HepG2 (cell line): ENCODE measurements at regions not wholly inside any gene's neighbourhood (a gene's known extent, or its start where the extent isn't known, plus 50 kb on each side); places are given as distances from the start of the nearest gene placed in this dataset.
A peak's percentile ranks its signal among the peaks of the same experiment; 100 is the strongest.

Experiments used
- CHCHD3 ChIP-seq: sonication (generic); formaldehyde crosslinking; IDR thresholded peaks from 2 replicates; pipeline ENCODE4 v1.8.0; 2022; ENCODE audit warnings: mild to moderate bottlenecking, missing genetic modification reagents, moderate library complexity
- DMAP1 ChIP-seq: IDR thresholded peaks from 2 replicates; pipeline ENCODE4 v1.6.1; 2016
- GPN1 ChIP-seq: sonication (generic); formaldehyde crosslinking; IDR thresholded peaks from 2 replicates; pipeline ENCODE4 v1.5.1; 2020; ENCODE audit warnings: missing genetic modification reagents, borderline replicate concordance
- KAT8 ChIP-seq: IDR thresholded peaks from 2 replicates; pipeline ENCODE4 v1.6.1; 2016; ENCODE audit warnings: missing genetic modification reagents, missing compliant biosample characterization
- KLF12 ChIP-seq: sonication (generic); formaldehyde crosslinking; IDR thresholded peaks from 2 replicates; pipeline ENCODE4 v1.4.0; 2020; ENCODE audit warnings: missing genetic modification reagents, borderline replicate concordance
- NCOA1 ChIP-seq: sonication (generic); formaldehyde crosslinking; IDR thresholded peaks from 2 replicates; pipeline ENCODE4 v1.9.0; 2021; ENCODE audit warnings: missing genetic modification reagents
- NFYC ChIP-seq: IDR thresholded peaks from 2 replicates; pipeline ENCODE4 v1.6.1; 2016; ENCODE audit warnings: missing genetic modification reagents, missing compliant biosample characterization
- PHF5A ChIP-seq: IDR thresholded peaks from one replicate; pipeline ENCODE4 v1.6.1; 2018; ENCODE audit warnings: low read depth, missing genetic modification reagents; ENCODE audit not compliant: unreplicated experiment
- POGZ ChIP-seq: sonication (generic); formaldehyde crosslinking; IDR thresholded peaks from 2 replicates; pipeline ENCODE4 v1.4.0; 2020; ENCODE audit warnings: mild to moderate bottlenecking, missing genetic modification reagents
- TCF12 ChIP-seq, 2 experiments: fragments of 450-650 bp in 1 of 2; sonication (generic) in 1 of 2; formaldehyde crosslinking in 1 of 2; IDR thresholded peaks; 2 replicates each; pipeline versions ENCODE4 v1.6.1 to v1.8.0; 2017 to 2022; ENCODE audit warnings: antibody characterized with exemption in 1 of 2, mild to moderate bottlenecking in 1 of 2, missing genetic modification reagents in 1 of 2, moderate library complexity in 1 of 2
- TRIM24 ChIP-seq: sonication (generic); formaldehyde crosslinking; IDR thresholded peaks from 2 replicates; pipeline ENCODE4 v1.8.0; 2022; ENCODE audit warnings: mild to moderate bottlenecking, missing genetic modification reagents
- ZBTB38 ChIP-seq: sonication (generic); formaldehyde crosslinking; IDR thresholded peaks from 2 replicates; pipeline ENCODE4 v1.5.1; 2020; ENCODE audit warnings: mild to moderate bottlenecking, missing genetic modification reagents
- ZBTB7B ChIP-seq: sonication (generic); formaldehyde crosslinking; IDR thresholded peaks from 2 replicates; pipeline ENCODE4 v1.4.0; 2020; ENCODE audit warnings: missing genetic modification reagents
- ZFP90 ChIP-seq: sonication (generic); formaldehyde crosslinking; IDR thresholded peaks from 2 replicates; pipeline ENCODE4 v1.8.0; 2022; ENCODE audit warnings: missing genetic modification reagents, mild to moderate bottlenecking, inconsistent platforms, borderline replicate concordance
- ZNF264 ChIP-seq: sonication (generic); formaldehyde crosslinking; IDR thresholded peaks from 2 replicates; pipeline ENCODE4 v1.4.0; 2020; ENCODE audit warnings: missing genetic modification reagents
- ZNF350 ChIP-seq: sonication (generic); formaldehyde crosslinking; IDR thresholded peaks from 2 replicates; pipeline ENCODE4 v1.4.0; 2020; ENCODE audit warnings: mild to moderate bottlenecking, low read depth, missing genetic modification reagents, borderline replicate concordance
- ZNF451 ChIP-seq: sonication (generic); formaldehyde crosslinking; IDR thresholded peaks from 2 replicates; pipeline ENCODE4 v1.5.0; 2020; ENCODE audit warnings: mild to moderate bottlenecking, missing genetic modification reagents
- ZNF766 ChIP-seq: sonication (generic); formaldehyde crosslinking; IDR thresholded peaks from 2 replicates; pipeline ENCODE4 v1.5.0; 2020; ENCODE audit warnings: missing genetic modification reagents, borderline replicate concordance
- TF ChIP-seq, protein P1 (sequence below): IDR thresholded peaks from 2 replicates; pipeline ENCODE4 v1.6.1; 2016; ENCODE audit warnings: mild to moderate bottlenecking, missing biosample characterization, missing genetic modification reagents
- TF ChIP-seq, protein P2 (sequence below): sonication (generic); formaldehyde crosslinking; IDR thresholded peaks from 2 replicates; pipeline ENCODE4 v1.4.0; 2020; ENCODE audit warnings: missing genetic modification reagents
- TF ChIP-seq, protein P3 (sequence below): sonication (generic); formaldehyde crosslinking; IDR thresholded peaks from 2 replicates; pipeline ENCODE4 v1.4.0; 2020; ENCODE audit warnings: missing genetic modification reagents
- TF ChIP-seq, protein P4 (sequence below): IDR thresholded peaks from 2 replicates; pipeline ENCODE4 v1.6.1; 2016
- TF ChIP-seq, protein P5 (sequence below): sonication (generic); formaldehyde crosslinking; IDR thresholded peaks from 2 replicates; pipeline ENCODE4 v1.5.1; 2020; ENCODE audit warnings: mild to moderate bottlenecking, missing genetic modification reagents, moderate library complexity

DNA sequence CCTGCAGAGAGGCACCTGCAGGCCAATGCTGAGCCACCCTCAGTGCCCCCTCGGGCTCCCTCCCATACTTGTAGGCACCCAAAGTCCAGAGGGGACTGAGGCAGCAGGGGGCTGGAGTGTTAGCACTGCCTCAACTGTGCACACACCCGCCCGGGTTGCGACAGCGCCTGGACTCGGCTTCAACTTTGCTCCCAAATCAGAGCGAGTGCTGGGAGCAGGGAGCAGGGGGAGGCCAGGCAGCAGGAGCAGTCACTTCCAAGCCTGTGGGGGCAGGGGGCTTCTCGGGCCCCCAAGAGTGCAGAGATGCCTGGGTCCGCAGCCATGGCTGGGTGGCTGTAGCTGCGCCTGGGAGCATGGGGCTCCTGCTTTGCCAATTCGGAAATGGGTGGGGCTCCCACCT lies 79.5 kb downstream of the DISP1 start (continued):
- TF ChIP-seq ZNF350 (no peak), ZBTB38 (CRISPR knock-in tag) (no peak), ZNF451 (no peak), ZNF264 (CRISPR knock-in tag) (no peak), NCOA1 (CRISPR knock-in tag) (no peak), ZNF766 (CRISPR knock-in tag) (no peak), ZFP90 (no peak), GPN1 (CRISPR knock-in tag) (no peak), NFYC (CRISPR knock-in tag) (no peak), DMAP1 (no peak), TCF12 (IDR thresholded peaks at IDR 0.05) (no peak), TCF12 (CRISPR knock-in tag; IDR thresholded peaks at IDR 0.05) (no peak), POGZ (CRISPR knock-in tag) (0 out of 2 replicates have a peak, but pooled peaks have one; percentile 33), PHF5A (CRISPR knock-in tag) (no peak), CHCHD3 (CRISPR knock-in tag) (no peak), TRIM24 (CRISPR knock-in tag) (no peak), KAT8 (CRISPR knock-in tag) (no peak), ZBTB7B (CRISPR knock-in tag) (0 out of 2 replicates have a peak, but pooled peaks have one; percentile 36), KLF12 (no peak)
- TF ChIP-seq, protein P1, sequence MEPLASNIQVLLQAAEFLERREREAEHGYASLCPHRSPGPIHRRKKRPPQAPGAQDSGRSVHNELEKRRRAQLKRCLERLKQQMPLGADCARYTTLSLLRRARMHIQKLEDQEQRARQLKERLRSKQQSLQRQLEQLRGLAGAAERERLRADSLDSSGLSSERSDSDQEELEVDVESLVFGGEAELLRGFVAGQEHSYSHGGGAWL (CRISPR knock-in tag), result no peak
- TF ChIP-seq, protein P2, sequence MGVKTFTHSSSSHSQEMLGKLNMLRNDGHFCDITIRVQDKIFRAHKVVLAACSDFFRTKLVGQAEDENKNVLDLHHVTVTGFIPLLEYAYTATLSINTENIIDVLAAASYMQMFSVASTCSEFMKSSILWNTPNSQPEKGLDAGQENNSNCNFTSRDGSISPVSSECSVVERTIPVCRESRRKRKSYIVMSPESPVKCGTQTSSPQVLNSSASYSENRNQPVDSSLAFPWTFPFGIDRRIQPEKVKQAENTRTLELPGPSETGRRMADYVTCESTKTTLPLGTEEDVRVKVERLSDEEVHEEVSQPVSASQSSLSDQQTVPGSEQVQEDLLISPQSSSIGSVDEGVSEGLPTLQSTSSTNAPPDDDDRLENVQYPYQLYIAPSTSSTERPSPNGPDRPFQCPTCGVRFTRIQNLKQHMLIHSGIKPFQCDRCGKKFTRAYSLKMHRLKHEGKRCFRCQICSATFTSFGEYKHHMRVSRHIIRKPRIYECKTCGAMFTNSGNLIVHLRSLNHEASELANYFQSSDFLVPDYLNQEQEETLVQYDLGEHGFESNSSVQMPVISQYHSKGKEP (CRISPR knock-in tag), result no peak
- TF ChIP-seq, protein P3, sequence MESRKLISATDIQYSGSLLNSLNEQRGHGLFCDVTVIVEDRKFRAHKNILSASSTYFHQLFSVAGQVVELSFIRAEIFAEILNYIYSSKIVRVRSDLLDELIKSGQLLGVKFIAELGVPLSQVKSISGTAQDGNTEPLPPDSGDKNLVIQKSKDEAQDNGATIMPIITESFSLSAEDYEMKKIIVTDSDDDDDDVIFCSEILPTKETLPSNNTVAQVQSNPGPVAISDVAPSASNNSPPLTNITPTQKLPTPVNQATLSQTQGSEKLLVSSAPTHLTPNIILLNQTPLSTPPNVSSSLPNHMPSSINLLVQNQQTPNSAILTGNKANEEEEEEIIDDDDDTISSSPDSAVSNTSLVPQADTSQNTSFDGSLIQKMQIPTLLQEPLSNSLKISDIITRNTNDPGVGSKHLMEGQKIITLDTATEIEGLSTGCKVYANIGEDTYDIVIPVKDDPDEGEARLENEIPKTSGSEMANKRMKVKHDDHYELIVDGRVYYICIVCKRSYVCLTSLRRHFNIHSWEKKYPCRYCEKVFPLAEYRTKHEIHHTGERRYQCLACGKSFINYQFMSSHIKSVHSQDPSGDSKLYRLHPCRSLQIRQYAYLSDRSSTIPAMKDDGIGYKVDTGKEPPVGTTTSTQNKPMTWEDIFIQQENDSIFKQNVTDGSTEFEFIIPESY (CRISPR knock-in tag), result peak; percentile 66
- TF ChIP-seq, protein P4, sequence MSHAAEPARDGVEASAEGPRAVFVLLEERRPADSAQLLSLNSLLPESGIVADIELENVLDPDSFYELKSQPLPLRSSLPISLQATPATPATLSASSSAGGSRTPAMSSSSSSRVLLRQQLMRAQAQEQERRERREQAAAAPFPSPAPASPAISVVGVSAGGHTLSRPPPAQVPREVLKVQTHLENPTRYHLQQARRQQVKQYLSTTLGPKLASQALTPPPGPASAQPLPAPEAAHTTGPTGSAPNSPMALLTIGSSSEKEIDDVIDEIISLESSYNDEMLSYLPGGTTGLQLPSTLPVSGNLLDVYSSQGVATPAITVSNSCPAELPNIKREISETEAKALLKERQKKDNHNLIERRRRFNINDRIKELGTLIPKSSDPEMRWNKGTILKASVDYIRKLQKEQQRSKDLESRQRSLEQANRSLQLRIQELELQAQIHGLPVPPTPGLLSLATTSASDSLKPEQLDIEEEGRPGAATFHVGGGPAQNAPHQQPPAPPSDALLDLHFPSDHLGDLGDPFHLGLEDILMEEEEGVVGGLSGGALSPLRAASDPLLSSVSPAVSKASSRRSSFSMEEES (CRISPR knock-in tag), result no peak
- TF ChIP-seq, protein P5, sequence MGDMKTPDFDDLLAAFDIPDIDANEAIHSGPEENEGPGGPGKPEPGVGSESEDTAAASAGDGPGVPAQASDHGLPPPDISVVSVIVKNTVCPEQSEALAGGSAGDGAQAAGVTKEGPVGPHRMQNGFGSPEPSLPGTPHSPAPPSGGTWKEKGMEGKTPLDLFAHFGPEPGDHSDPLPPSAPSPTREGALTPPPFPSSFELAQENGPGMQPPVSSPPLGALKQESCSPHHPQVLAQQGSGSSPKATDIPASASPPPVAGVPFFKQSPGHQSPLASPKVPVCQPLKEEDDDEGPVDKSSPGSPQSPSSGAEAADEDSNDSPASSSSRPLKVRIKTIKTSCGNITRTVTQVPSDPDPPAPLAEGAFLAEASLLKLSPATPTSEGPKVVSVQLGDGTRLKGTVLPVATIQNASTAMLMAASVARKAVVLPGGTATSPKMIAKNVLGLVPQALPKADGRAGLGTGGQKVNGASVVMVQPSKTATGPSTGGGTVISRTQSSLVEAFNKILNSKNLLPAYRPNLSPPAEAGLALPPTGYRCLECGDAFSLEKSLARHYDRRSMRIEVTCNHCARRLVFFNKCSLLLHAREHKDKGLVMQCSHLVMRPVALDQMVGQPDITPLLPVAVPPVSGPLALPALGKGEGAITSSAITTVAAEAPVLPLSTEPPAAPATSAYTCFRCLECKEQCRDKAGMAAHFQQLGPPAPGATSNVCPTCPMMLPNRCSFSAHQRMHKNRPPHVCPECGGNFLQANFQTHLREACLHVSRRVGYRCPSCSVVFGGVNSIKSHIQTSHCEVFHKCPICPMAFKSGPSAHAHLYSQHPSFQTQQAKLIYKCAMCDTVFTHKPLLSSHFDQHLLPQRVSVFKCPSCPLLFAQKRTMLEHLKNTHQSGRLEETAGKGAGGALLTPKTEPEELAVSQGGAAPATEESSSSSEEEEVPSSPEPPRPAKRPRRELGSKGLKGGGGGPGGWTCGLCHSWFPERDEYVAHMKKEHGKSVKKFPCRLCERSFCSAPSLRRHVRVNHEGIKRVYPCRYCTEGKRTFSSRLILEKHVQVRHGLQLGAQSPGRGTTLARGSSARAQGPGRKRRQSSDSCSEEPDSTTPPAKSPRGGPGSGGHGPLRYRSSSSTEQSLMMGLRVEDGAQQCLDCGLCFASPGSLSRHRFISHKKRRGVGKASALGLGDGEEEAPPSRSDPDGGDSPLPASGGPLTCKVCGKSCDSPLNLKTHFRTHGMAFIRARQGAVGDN (CRISPR knock-in tag), result peak; percentile 15; the same call in 1 of the 2 replicates
